GM12875 (cell line): ENCODE measurements at regions not wholly inside any gene's neighbourhood (a gene's known extent, or its start where the extent isn't known, plus 50 kb on each side); places are given as distances from the start of the nearest gene placed in this dataset.

Experiments used
- H3K4me3 ChIP-seq: one replicate; pipeline ENCODE4 v1.5.1; 2011; ENCODE audit warnings: low read depth, low read length, control low read depth
- TF ChIP-seq, protein P1 (sequence below): IDR thresholded peaks from 2 replicates; pipeline ENCODE4 v1.5.1; 2011; ENCODE audit warnings: low read depth, mild to moderate bottlenecking, control low read depth, inconsistent platforms, low read length, moderate library complexity, borderline replicate concordance; ENCODE audit not compliant: insufficient read depth

DNA sequence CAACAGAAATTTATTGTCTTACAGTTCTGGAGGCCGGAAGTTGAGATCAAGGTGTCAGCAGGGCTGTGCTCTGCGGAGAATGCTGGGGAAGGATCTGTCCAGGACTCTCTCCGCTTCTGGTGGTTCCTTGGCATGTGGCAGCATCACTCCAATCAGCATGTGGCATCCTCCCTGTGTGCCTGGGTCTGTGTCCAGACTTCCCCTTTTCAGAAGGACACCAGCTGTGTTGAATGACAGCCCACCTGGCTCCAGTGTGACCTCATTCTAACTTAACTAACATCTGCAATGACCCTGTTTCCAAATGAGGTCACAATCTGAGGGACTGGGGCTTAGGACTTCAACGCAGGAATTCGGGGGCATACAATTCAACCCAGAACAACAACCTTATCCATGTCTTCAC, 141.9 kb downstream of the BMS1 start:
- H3K4me3 ChIP-seq, result no peak overlapping the region
- TF ChIP-seq, protein P1, sequence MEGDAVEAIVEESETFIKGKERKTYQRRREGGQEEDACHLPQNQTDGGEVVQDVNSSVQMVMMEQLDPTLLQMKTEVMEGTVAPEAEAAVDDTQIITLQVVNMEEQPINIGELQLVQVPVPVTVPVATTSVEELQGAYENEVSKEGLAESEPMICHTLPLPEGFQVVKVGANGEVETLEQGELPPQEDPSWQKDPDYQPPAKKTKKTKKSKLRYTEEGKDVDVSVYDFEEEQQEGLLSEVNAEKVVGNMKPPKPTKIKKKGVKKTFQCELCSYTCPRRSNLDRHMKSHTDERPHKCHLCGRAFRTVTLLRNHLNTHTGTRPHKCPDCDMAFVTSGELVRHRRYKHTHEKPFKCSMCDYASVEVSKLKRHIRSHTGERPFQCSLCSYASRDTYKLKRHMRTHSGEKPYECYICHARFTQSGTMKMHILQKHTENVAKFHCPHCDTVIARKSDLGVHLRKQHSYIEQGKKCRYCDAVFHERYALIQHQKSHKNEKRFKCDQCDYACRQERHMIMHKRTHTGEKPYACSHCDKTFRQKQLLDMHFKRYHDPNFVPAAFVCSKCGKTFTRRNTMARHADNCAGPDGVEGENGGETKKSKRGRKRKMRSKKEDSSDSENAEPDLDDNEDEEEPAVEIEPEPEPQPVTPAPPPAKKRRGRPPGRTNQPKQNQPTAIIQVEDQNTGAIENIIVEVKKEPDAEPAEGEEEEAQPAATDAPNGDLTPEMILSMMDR, result no peak

DNA sequence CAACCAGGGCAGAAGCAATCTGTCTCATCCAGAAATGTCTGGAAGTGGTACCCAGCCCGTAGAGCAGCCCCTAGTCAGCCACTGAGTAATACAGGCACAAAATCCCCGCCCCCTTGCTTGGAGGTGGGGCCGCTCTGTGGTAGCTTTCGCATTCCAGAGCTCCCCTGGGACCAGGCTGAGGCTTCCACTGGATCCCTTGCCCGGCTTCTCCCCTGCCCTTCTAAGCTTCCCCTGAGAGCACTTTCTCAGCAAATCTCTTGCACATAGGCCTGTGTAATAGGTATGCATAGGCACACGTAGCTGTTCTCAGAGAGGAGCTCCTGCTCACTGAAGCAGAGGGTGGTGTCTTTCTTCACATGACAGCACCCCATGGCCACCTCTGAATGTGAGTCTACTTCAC, 144.2 kb downstream of the BMS1 start:
- TF ChIP-seq, protein P1, result no peak
- H3K4me3 ChIP-seq, result no peak overlapping the region

DNA sequence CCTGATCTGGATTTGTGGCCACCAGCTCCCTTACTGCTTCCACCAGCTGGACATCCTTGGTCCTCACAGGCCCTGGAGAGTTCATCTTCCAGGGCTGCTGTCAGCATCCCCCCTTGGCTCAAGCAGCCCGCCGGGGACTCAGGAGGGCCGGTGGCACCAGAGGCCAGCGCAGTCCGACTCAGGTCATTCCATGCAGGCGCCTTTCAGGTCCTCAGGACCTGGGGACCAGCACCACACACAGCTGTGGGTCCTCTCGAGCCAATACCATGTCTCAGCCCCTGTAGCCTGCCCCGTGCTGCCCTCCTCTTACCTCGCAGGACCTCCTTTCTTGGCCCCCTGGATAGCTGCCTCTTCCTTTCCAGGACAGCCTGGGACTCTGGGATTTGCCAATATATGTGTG, 145.5 kb downstream of the BMS1 start:
- TF ChIP-seq, protein P1, result no peak
- H3K4me3 ChIP-seq, result no peak overlapping the region

DNA sequence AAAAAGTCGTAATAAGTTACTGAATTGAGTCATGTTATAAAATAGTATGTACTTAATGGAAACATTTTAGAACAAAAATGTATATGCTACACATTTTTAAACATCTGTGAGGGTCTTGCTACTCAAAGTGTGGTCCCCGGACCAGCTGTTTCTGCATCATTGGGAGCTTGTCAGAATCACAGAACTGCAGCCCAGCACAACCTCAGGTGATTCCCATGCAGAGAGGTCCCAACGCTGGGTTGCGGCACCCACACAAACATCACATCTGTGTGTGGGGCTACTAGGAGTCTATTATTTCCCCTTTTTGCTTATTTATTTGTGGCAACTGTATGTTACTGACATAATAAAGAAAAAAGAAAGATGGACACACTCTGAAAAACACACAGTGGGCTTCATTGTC, 146.6 kb downstream of the BMS1 start:
- no peak overlapping the region for H3K4me3 ChIP-seq
- TF ChIP-seq, protein P1, result no peak

DNA sequence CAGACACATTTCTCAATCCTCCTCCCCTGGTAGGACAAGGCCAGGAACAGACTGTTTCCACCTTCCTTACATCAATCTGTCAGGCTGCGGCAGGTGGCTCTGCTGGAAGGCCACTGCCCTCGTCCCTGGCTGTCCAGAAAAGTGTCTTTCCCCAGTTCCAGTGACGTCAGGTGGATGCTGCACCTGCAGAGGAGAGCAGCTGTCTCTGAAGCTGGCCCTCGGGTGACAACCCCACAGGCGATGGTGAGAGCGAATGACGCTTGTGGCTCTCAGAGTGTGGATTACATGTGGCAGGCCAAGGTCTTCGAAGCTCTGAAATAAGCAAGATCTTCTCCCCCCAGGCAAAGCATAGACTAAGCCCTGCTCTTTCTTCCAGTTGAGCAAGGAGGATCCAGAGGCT, 146.9 kb upstream of the RET start:
- TF ChIP-seq, protein P1, result no peak
- no peak overlapping the region for H3K4me3 ChIP-seq

DNA sequence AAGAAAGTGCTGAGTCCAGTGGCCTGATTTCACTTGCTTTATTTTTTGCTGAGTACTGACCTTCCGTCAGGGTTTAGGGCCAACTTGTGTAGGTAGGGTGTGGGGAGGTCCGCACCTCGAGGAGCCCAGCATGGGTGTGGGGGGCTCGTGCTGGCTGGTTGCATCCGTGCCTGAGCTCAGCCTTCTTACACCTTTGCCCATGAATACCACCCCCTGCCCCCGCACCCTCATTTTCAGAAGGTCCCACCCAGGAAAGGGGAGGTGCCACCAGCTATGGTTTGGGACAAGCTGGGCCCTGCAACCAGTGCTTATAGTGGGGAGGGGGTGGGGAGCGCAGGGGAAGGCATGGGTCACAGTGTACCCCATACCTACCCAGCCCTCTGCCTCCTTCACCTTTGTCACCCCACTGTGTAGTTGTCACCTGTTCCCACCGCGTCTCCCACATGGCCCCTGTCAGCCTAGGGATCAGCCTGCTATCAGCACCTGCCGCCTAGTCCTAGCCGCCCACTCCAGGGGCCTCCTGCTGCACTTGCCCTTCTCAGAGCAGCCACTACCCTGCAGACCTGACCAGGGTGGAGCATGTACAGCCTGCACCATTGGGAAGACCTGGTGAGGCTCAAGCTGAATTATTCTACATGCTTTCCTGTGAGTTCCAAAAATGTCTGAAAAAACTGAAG, 146.2 kb upstream of the RET start:
- TF ChIP-seq, protein P1, result no peak
- no peak overlapping the region for H3K4me3 ChIP-seq

DNA sequence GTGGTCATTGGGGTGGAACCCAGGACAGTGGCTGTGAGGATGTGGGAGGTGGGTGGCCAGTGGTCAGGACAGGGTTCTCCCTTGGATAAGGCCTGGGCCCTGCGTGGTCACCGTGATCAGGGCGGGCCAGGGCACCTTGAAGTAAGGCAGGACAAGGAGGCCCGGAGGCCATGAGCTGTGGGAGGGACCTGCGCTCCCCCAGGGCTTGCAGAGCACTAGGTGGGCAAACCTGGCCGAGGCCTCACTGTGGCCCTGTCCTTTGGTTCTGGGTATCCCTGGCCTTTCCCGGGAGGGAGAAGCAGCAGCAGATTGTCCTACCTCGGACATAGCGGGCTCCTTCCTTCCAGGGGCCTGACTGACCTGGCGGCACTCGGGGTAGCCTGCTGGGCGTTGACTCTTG, 144.8 kb upstream of the RET start:
- no peak overlapping the region for H3K4me3 ChIP-seq
- TF ChIP-seq, protein P1, result no peak
